K562 (cell line): ENCODE measurements at regions not wholly inside any gene's neighbourhood (a gene's known extent, or its start where the extent isn't known, plus 50 kb on each side); places are given as distances from the start of the nearest gene placed in this dataset.

Source experiments
- ATAC-seq: fragments of 200-7000 bp; cut with Tn5 transposase; 3 replicates; pipeline ENCODE4 v1.9.1; 2020; ENCODE audit warnings: moderate library complexity
- BruUV-seq: library from RNA; stranded (reverse); fragments of 400-500 nt; replicated peaks from 2 replicates; lab custom pipeline; 2021; lab: Mats Ljungman, UMichigan
- CTCF ChIA-PET: fragments of 300-600 bp; formaldehyde crosslinking; extraction: SDS; loops from one replicate; lab custom pipeline; 2021; ENCODE audit warnings: low intra/inter-chr PET ratio; lab: Yijun Ruan, JAX
- POLR2A ChIA-PET: fragments of 300-600, 350-650 bp; sonication (Branson Sonifier 250); formaldehyde crosslinking; extraction: SDS; loops from one replicate; lab custom pipeline; 2021; ENCODE audit warnings: antibody characterized with exemption, inconsistent platforms; lab: Yijun Ruan, JAX
- DNase-seq, 4 experiments: peaks; one replicate each; pipeline versions ENCODE4 v3.0.0 to v3.0.0-alpha.2; 2011 to 2018; ENCODE audit warnings: low spot score in 3 of 4, mixed read lengths in 3 of 4; ENCODE audit errors: extremely low read depth in 1 of 4
- FAIRE-seq: peaks from 2 replicates; lab custom pipeline; 2011; peaks lifted over from hg19 to GRCh38; lab: Jason Lieb, UNC
- H2AFZ ChIP-seq: 2 replicates; pipeline ENCODE4 v1.6.0; 2011; ENCODE audit warnings: low read depth, low read length, control low read depth, inconsistent platforms
- H3K27ac ChIP-seq: fragments of 200-600 bp; 3 replicates; pipeline ENCODE4 v1.8.0; 2011; ENCODE audit warnings: low read depth, mild to moderate bottlenecking, control low read depth, inconsistent platforms, low read length, moderate library complexity, mixed read lengths; ENCODE audit errors: extremely low read depth
- H3K27me3 ChIP-seq, 2 experiments: fragments of 300-600 bp in 1 of 2; 2 replicates in 1 of 2; 3 replicates in 1 of 2; pipeline versions ENCODE4 v1.6.0 to v1.8.0; 2011; ENCODE audit warnings: inconsistent platforms in 2 of 2, low read length in 2 of 2, mild to moderate bottlenecking in 1 of 2, mixed read lengths in 1 of 2, moderate library complexity in 1 of 2; ENCODE audit not compliant: control insufficient read depth in 2 of 2, insufficient read depth in 2 of 2
- H3K36me3 ChIP-seq: fragments of 300-600 bp; 3 replicates; pipeline ENCODE4 v1.8.0; 2011; ENCODE audit warnings: mild to moderate bottlenecking, low read length, inconsistent platforms; ENCODE audit not compliant: control insufficient read depth, insufficient read depth
- H3K4me1 ChIP-seq, 2 experiments: fragments of 200-600 bp in 1 of 2; replicated peaks in 1 of 2; 2 replicates in 1 of 2; 3 replicates in 1 of 2; pipeline versions ENCODE4 v1.5.1 to v1.8.0; 2011; ENCODE audit warnings: inconsistent platforms in 2 of 2, low read length in 2 of 2, mild to moderate bottlenecking in 1 of 2, mixed read lengths in 1 of 2, moderate library complexity in 1 of 2; ENCODE audit not compliant: control insufficient read depth in 2 of 2, insufficient read depth in 2 of 2
- H3K4me2 ChIP-seq: 2 replicates; pipeline ENCODE4 v1.6.1; 2011; ENCODE audit warnings: low read length, control low read depth, inconsistent platforms, mixed read lengths; ENCODE audit not compliant: insufficient read depth
- H3K4me3 ChIP-seq: fragments of 200-600 bp; sonication (generic), shearing (Covaris generic); 2 replicates; pipeline ENCODE4 v1.5.1; 2016; ENCODE audit warnings: control low read depth, inconsistent platforms
- H3K79me2 ChIP-seq: fragments of 200-600 bp; 3 replicates; pipeline ENCODE4 v1.8.0; 2011; ENCODE audit warnings: low read length, inconsistent platforms; ENCODE audit not compliant: control insufficient read depth, insufficient read depth
- H3K9ac ChIP-seq, 2 experiments: 2 replicates each; pipeline versions ENCODE4 v1.6.0 to v1.6.1; 2011; ENCODE audit warnings: low read depth in 2 of 2, low read length in 2 of 2, control low read depth in 1 of 2, inconsistent platforms in 1 of 2, mild to moderate bottlenecking in 1 of 2, mixed read lengths in 1 of 2; ENCODE audit not compliant: insufficient read depth in 1 of 2
- H3K9me1 ChIP-seq: one replicate; pipeline ENCODE4 v1.6.0; 2011; ENCODE audit warnings: inconsistent platforms, mild to moderate bottlenecking, low read length, moderate library complexity; ENCODE audit not compliant: control insufficient read depth, insufficient read depth
- H3K9me3 ChIP-seq: replicated peaks from 2 replicates; pipeline ENCODE4 v1.5.1; 2011; ENCODE audit warnings: low read depth, low read length, inconsistent platforms; ENCODE audit not compliant: control insufficient read depth, insufficient read depth
- H4K20me1 ChIP-seq: replicated peaks from 2 replicates; pipeline ENCODE4 v1.6.1; 2011; ENCODE audit warnings: low read length, inconsistent platforms, mixed read lengths; ENCODE audit not compliant: control insufficient read depth, insufficient read depth
- DIDO1 ChIP-seq: fragments of 450-650 bp; IDR thresholded peaks from 2 replicates; pipeline ENCODE4 v1.6.1; 2016; ENCODE audit warnings: low read depth, missing biosample characterization, missing genetic modification characterization
- EWSR1 ChIP-seq: fragments of 450-650 bp; IDR thresholded peaks from 2 replicates; pipeline ENCODE4 v1.6.1; 2018; ENCODE audit warnings: borderline replicate concordance, mild to moderate bottlenecking, low read depth, moderate library complexity; ENCODE audit not compliant: partially characterized antibody
- PHB2 ChIP-seq: fragments of 450-650 bp; IDR thresholded peaks from 2 replicates; pipeline ENCODE4 v1.6.1; 2017; ENCODE audit warnings: low read depth
- REST ChIP-seq, 2 experiments: fragments of 450-650 bp; formaldehyde crosslinking in 1 of 2; IDR thresholded peaks; 2 replicates each; pipeline versions ENCODE4 v1.4.0 to v1.6.1; 2014 to 2020; ENCODE audit warnings: mild to moderate bottlenecking in 2 of 2, borderline replicate concordance in 1 of 2, low read depth in 1 of 2
- ZC3H11A ChIP-seq: IDR thresholded peaks from 2 replicates; pipeline ENCODE4 v1.6.1; 2012; ENCODE audit warnings: low read depth, low read length, improper control_type of control experiment
- ZNF449 ChIP-seq: fragments of 250-450 bp; sonication (Bioruptor Pico); IDR thresholded peaks from 2 replicates; pipeline ENCODE4 v1.8.0; 2022; ENCODE audit warnings: moderate library complexity, mild to moderate bottlenecking, inconsistent platforms
- WGBS: fragments of 100-300 bp; shearing (Covaris generic); methylation state at CpG from one replicate; pipeline ENCODE4 v1.1.6; 2016; ENCODE audit warnings: low coverage, mixed read lengths; ENCODE audit not compliant: insufficient coverage; ENCODE audit errors: missing lambda C conversion rate; 5-methylcytosine and 5-hydroxymethylcytosine counted together
- in situ Hi-C: fragments of 300-500 bp; cut with MboI; formaldehyde crosslinking; loops from 4 replicates; pipeline ENCODE4 v1.15.0; 2018; ENCODE audit warnings: inconsistent platforms, mixed read lengths
- intact Hi-C: fragments of 100-400 bp; cut with micrococcal nuclease; formaldehyde crosslinking; loops from 2 replicates; pipeline ENCODE4 v1.14.2; 2022

- H3K36me3 ChIP-seq: no peaks in the 10 kb centered on the region
- H4K20me1 ChIP-seq: no peaks in the 10 kb centered on the region
- no peaks in the 10 kb centered on the region for H3K4me1 ChIP-seq
- H3K9me1 ChIP-seq: no peaks in the 10 kb centered on the region
- no peaks in the 10 kb centered on the region for H3K79me2 ChIP-seq
- no peak overlapping the region for H3K4me2 ChIP-seq
- WGBS: 0% methylated on average over 5 of the region's 5 CpGs
- no peak overlapping the region for H3K27ac ChIP-seq
- ChIA-PET CTCF (no interaction called here), POLR2A (no interaction called here)
- H3K9ac ChIP-seq: no peak overlapping the region
- H3K9me3 ChIP-seq: no peaks in the 10 kb centered on the region
- H2AFZ ChIP-seq: no peak overlapping the region
- ATAC-seq: no peak
- DNase-seq: no peak
- no peak overlapping the region for H3K4me3 ChIP-seq
- BruUV-seq: no TSS peak
- FAIRE-seq: no peak
- in situ Hi-C loops: no loop called here
- H3K27me3 ChIP-seq: no peaks in the 10 kb centered on the region
- TF ChIP-seq ZC3H11A: no peak
- no peak for TF ChIP-seq PHB2
- no peak for TF ChIP-seq DIDO1 (tag)
- TF ChIP-seq ZNF449 (CRISPR knock-in tag): no peak
- intact Hi-C loops: no loop called here
Observed at GRCh38 chr7:41274179-41274578, 428.7 kb downstream of the INHBA start.

- no peaks in the 10 kb centered on the region for H3K4me1 ChIP-seq
- FAIRE-seq (no peak), DNase-seq (no peak), ATAC-seq (no peak)
- H3K27me3 ChIP-seq: no peaks in the 10 kb centered on the region
- H3K9me3 ChIP-seq: no peaks in the 10 kb centered on the region
- intact Hi-C loops (no loop called here), in situ Hi-C loops (no loop called here)
- no peak overlapping the region for H3K4me2 ChIP-seq
- BruUV-seq: no TSS peak
- H2AFZ ChIP-seq: no peak overlapping the region
- H3K36me3 ChIP-seq: no peaks in the 10 kb centered on the region
- H3K9me1 ChIP-seq: no peaks in the 10 kb centered on the region
- ChIA-PET CTCF (no interaction called here), POLR2A (no interaction called here)
- H3K9ac ChIP-seq: no peak overlapping the region
- 0% methylated on average over 5 of the region's 5 CpGs for WGBS
- H3K79me2 ChIP-seq: no peaks in the 10 kb centered on the region
- no peak overlapping the region for H3K27ac ChIP-seq
- H4K20me1 ChIP-seq: no peaks in the 10 kb centered on the region
- H3K4me3 ChIP-seq: no peak overlapping the region
- TF ChIP-seq REST (IDR thresholded peaks at IDR 0.05; ENCODE audit: borderline replicate concordance) (no peak), REST (CRISPR knock-in tag; IDR thresholded peaks at IDR 0.05; ENCODE audit: low read depth) (no peak), EWSR1 (no peak)
Observed at GRCh38 chr7:41272664-41273063, 430.2 kb downstream of the INHBA start.
